Fibroblast of lung (primary cell): ENCODE measurements at regions not wholly inside any gene's neighbourhood (a gene's known extent, or its start where the extent isn't known, plus 50 kb on each side); places are given as distances from the start of the nearest gene placed in this dataset.

Experiments used
- CTCF ChIP-seq, 2 donors: IDR thresholded peaks in 1 of 2; conservative IDR thresholded peaks in 1 of 2; 1 replicate in 1 of 2; 2 replicates in 1 of 2; pipeline ENCODE4 v1.5.1; 2011 to 2012; ENCODE audit warnings: low read length in 2 of 2, control low read depth in 1 of 2, inconsistent platforms in 1 of 2, low read depth in 1 of 2, mild to moderate bottlenecking in 1 of 2
- EZH2 ChIP-seq: IDR thresholded peaks from 2 replicates; pipeline ENCODE4 v1.5.1; 2012; ENCODE audit warnings: low read length, control low read depth, mild to moderate bottlenecking; ENCODE audit errors: missing control alignments

GRCh38 chr2:154526234-154526633, 172.3 kb upstream of the KCNJ3 start:
- TF ChIP-seq CTCF (conservative IDR thresholded peaks at IDR 0.05 in 1 of 2, IDR thresholded peaks at IDR 0.05 in 1 of 2; ENCODE audit: low read depth in 1 of 2, low read length in 2 of 2) (no peak), EZH2 (no peak)
